ENCODE measurements at regions not wholly inside any gene's neighbourhood (a gene's known extent, or its start where the extent isn't known, plus 50 kb on each side); places are given as distances from the start of the nearest gene placed in this dataset.
A peak's percentile ranks its signal among the peaks of the same experiment; 100 is the strongest.

GRCh38 chr6:48835421-48835958 is 627.6 kb downstream of the MMUT start:
- H3K4me1 ChIP-seq (ENCODE audit: control insufficient read depth, insufficient read depth, low read depth, low read length) = no peaks in the 10 kb centered on the region
- no peak overlapping the region for H2AFZ ChIP-seq (ENCODE audit: low read depth, low read length)
- DNase-seq = peak; percentile 65
- peaks cover 17% of the 10 kb centered on the region for H3K9me3 ChIP-seq (ENCODE audit: control insufficient read depth, low read length)
- no peak overlapping the region for H2AK5ac ChIP-seq (ENCODE audit: low read length, severe bottlenecking)
- 15% methylated on average over 2 of the region's 2 CpGs for WGBS
- no peak overlapping the region for H2BK5ac ChIP-seq (ENCODE audit: low read depth, low read length, poor library complexity, severe bottlenecking)
- no peak overlapping the region for H2BK12ac ChIP-seq (ENCODE audit: low read length in 2 of 2)
- H3K14ac ChIP-seq (ENCODE audit: low read length in 2 of 2) = no peak overlapping the region
- no peak overlapping the region for H3K4me3 ChIP-seq (ENCODE audit: insufficient read depth in 1 of 2, low read depth in 1 of 2, low read length in 2 of 2)
- no peak overlapping the region for H3K4me2 ChIP-seq (ENCODE audit: low read length, poor library complexity, severe bottlenecking)
- no peak overlapping the region for H3K23ac ChIP-seq (ENCODE audit: low read length in 2 of 2)
- H3K27me3 ChIP-seq (ENCODE audit: control insufficient read depth in 1 of 2, insufficient read depth in 1 of 2, low read length in 2 of 2) = no peaks in the 10 kb centered on the region
- no peaks in the 10 kb centered on the region for H3K79me1 ChIP-seq (replicated peaks; ENCODE audit: low read length, poor library complexity, severe bottlenecking)
- no peaks in the 10 kb centered on the region for H3K36me3 ChIP-seq (ENCODE audit: control insufficient read depth in 1 of 2, insufficient read depth in 2 of 2, low read depth in 1 of 2, low read length in 2 of 2)
- H2BK15ac ChIP-seq (ENCODE audit: low read depth, poor library complexity, severe bottlenecking) = no peak overlapping the region
- H3K4ac ChIP-seq (ENCODE audit: low read depth in 1 of 2, low read length in 2 of 2) = no peak overlapping the region
- H3K9ac ChIP-seq (ENCODE audit: low read length) = peak overlapping the region; percentile 52
- H4K91ac ChIP-seq (ENCODE audit: low read length) = no peak overlapping the region
- H2BK120ac ChIP-seq (ENCODE audit: low read depth, low read length) = no peak overlapping the region
- H3K18ac ChIP-seq (ENCODE audit: low read depth in 1 of 2, low read length in 2 of 2) = no peak overlapping the region
- no peak overlapping the region for H4K8ac ChIP-seq (ENCODE audit: low read length)
- no peak overlapping the region for H3K27ac ChIP-seq (ENCODE audit: low read length, poor library complexity, severe bottlenecking)

DNA sequence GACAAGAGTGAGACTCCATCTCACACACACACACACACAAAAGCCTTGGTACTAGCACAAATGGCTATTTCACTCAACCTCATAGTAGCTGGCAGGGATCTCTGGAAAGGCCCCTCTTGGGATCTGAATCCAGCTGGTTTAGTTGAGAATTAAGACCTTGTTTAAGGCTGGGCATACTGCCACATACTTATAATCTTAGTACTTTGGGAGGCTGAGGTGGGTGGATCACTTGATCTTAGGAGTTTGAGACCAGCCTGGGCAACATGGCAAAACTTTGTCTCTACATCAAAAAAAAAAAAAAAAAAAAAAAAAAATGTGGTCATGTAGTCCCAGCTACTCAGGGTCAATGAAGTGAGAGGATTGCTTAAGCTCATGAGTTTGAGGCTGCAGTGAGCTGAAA is 628.3 kb downstream of the MMUT start:
- DNase-seq = no peak
- Histone ChIP-seq H4K8ac (ENCODE audit: low read length) (no peak overlapping the region), H2BK15ac (ENCODE audit: low read depth, poor library complexity, severe bottlenecking) (no peak overlapping the region), H3K23ac (ENCODE audit: low read length in 2 of 2) (no peak overlapping the region), H2BK120ac (ENCODE audit: low read depth, low read length) (no peak overlapping the region), H4K91ac (ENCODE audit: low read length) (no peak overlapping the region), H3K18ac (ENCODE audit: low read depth in 1 of 2, low read length in 2 of 2) (no peak overlapping the region), H3K27me3 (ENCODE audit: control insufficient read depth in 1 of 2, insufficient read depth in 1 of 2, low read length in 2 of 2) (no peaks in the 10 kb centered on the region), H3K4me3 (ENCODE audit: insufficient read depth in 1 of 2, low read depth in 1 of 2, low read length in 2 of 2) (no peak overlapping the region), H3K27ac (ENCODE audit: low read length, poor library complexity, severe bottlenecking) (no peak overlapping the region), H2AK5ac (ENCODE audit: low read length, severe bottlenecking) (no peak overlapping the region), H3K9me3 (ENCODE audit: control insufficient read depth, low read length) (peaks cover 11% of the 10 kb centered on the region), H3K9ac (ENCODE audit: low read length) (no peak overlapping the region), H2AFZ (ENCODE audit: low read depth, low read length) (no peak overlapping the region), H3K4ac (ENCODE audit: low read depth in 1 of 2, low read length in 2 of 2) (no peak overlapping the region), H3K14ac (ENCODE audit: low read length in 2 of 2) (no peak overlapping the region), H2BK12ac (ENCODE audit: low read length in 2 of 2) (no peak overlapping the region), H3K4me2 (ENCODE audit: low read length, poor library complexity, severe bottlenecking) (no peak overlapping the region), H3K4me1 (ENCODE audit: control insufficient read depth, insufficient read depth, low read depth, low read length) (no peaks in the 10 kb centered on the region), H3K36me3 (ENCODE audit: control insufficient read depth in 1 of 2, insufficient read depth in 2 of 2, low read depth in 1 of 2, low read length in 2 of 2) (no peaks in the 10 kb centered on the region), H2BK5ac (ENCODE audit: low read depth, low read length, poor library complexity, severe bottlenecking) (no peak overlapping the region), H3K79me1 (replicated peaks; ENCODE audit: low read length, poor library complexity, severe bottlenecking) (no peaks in the 10 kb centered on the region)

DNA sequence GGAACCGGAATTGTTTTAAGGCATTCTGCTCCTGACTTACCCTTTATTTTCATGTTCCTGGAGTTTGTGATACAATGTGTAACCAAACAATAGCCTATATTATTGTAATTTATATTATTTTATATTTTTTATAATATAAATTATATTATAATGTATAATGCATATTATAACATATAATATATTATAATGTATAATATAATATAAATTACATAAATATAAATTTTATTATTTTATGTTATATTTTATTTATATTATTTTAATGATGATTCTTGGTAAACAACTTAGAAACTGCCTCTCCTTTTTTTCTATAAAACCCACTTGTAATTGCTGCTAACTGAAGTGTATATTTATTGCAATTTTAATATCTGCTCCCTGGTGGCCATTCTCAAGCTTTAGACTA is 629.1 kb downstream of the MMUT start:
- no peak overlapping the region for H3K9ac ChIP-seq (ENCODE audit: low read length)
- H2AFZ ChIP-seq (ENCODE audit: low read depth, low read length) = no peak overlapping the region
- H3K9me3 ChIP-seq (ENCODE audit: control insufficient read depth, low read length) = peaks cover 4% of the 10 kb centered on the region
- no peak overlapping the region for H2AK5ac ChIP-seq (ENCODE audit: low read length, severe bottlenecking)
- no peak overlapping the region for H4K91ac ChIP-seq (ENCODE audit: low read length)
- no peak overlapping the region for H4K8ac ChIP-seq (ENCODE audit: low read length)
- H3K4me2 ChIP-seq (ENCODE audit: low read length, poor library complexity, severe bottlenecking) = no peak overlapping the region
- H3K18ac ChIP-seq (ENCODE audit: low read depth in 1 of 2, low read length in 2 of 2) = no peak overlapping the region
- no peaks in the 10 kb centered on the region for H3K79me1 ChIP-seq (replicated peaks; ENCODE audit: low read length, poor library complexity, severe bottlenecking)
- H3K4me3 ChIP-seq (ENCODE audit: insufficient read depth in 1 of 2, low read depth in 1 of 2, low read length in 2 of 2) = no peak overlapping the region
- no peaks in the 10 kb centered on the region for H3K36me3 ChIP-seq (ENCODE audit: control insufficient read depth in 1 of 2, insufficient read depth in 2 of 2, low read depth in 1 of 2, low read length in 2 of 2)
- no peak overlapping the region for H2BK12ac ChIP-seq (ENCODE audit: low read length in 2 of 2)
- no peak overlapping the region for H3K4ac ChIP-seq (ENCODE audit: low read depth in 1 of 2, low read length in 2 of 2)
- DNase-seq = no peak
- no peak overlapping the region for H3K27ac ChIP-seq (ENCODE audit: low read length, poor library complexity, severe bottlenecking)
- no peaks in the 10 kb centered on the region for H3K4me1 ChIP-seq (ENCODE audit: control insufficient read depth, insufficient read depth, low read depth, low read length)
- H3K14ac ChIP-seq (ENCODE audit: low read length in 2 of 2) = no peak overlapping the region
- WGBS = no CpG with 5 or more reads among the region's 1 CpG
- H2BK15ac ChIP-seq (ENCODE audit: low read depth, poor library complexity, severe bottlenecking) = no peak overlapping the region
- no peaks in the 10 kb centered on the region for H3K27me3 ChIP-seq (ENCODE audit: control insufficient read depth in 1 of 2, insufficient read depth in 1 of 2, low read length in 2 of 2)
- H2BK5ac ChIP-seq (ENCODE audit: low read depth, low read length, poor library complexity, severe bottlenecking) = no peak overlapping the region
- no peak overlapping the region for H3K23ac ChIP-seq (ENCODE audit: low read length in 2 of 2)
- no peak overlapping the region for H2BK120ac ChIP-seq (ENCODE audit: low read depth, low read length)

DNA sequence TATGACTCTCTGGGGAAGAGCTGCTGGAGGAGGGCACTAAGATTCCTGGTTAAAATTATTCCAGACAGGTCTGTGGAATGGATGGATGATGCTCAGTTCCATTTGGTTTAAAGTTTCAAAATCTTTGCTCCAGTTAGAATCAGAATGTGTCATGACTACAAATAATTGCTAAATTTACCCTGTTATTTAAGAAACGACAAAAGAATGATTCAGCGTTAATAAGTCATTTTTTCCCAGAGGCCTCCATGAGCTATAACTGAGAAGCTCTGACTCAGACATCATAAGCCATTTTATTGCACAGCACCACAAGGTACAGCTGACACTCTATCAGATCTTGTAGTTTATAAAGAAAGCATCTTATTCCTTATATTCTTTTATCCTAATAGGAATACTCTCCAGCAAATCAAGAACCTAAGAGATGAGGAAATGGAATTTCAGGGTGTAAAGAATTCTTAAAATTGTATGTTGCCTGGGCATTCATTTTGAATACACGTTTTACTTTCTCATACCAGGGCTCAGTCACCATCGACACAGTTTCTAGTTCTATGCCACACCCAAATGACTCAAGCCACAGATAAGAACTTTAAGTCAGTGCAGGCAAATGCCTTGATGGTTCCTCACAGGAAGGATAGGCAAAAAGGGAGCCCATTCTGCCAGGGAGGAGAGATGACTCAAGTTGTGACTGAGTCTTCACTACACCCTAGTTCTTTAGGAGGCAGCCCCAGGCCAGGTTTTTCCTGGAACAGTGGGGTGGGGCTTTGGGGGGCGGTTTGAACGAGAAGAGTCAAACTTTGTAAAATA is 636.0 kb downstream of the MMUT start:
- H3K4me3 ChIP-seq (ENCODE audit: insufficient read depth in 1 of 2, low read depth in 1 of 2, low read length in 2 of 2) = no peak overlapping the region
- DNase-seq = peak; percentile 93
- no peak overlapping the region for H3K4ac ChIP-seq (ENCODE audit: low read depth in 1 of 2, low read length in 2 of 2)
- no peaks in the 10 kb centered on the region for H3K36me3 ChIP-seq (ENCODE audit: control insufficient read depth in 1 of 2, insufficient read depth in 2 of 2, low read depth in 1 of 2, low read length in 2 of 2)
- no peak overlapping the region for H3K18ac ChIP-seq (ENCODE audit: low read depth in 1 of 2, low read length in 2 of 2)
- no peaks in the 10 kb centered on the region for H3K27me3 ChIP-seq (ENCODE audit: control insufficient read depth in 1 of 2, insufficient read depth in 1 of 2, low read length in 2 of 2)
- H2AFZ ChIP-seq (ENCODE audit: low read depth, low read length) = no peak overlapping the region
- no peak overlapping the region for H2BK12ac ChIP-seq (ENCODE audit: low read length in 2 of 2)
- peak overlapping the region; percentile 6 for H3K4me2 ChIP-seq (ENCODE audit: low read length, poor library complexity, severe bottlenecking)
- H3K9me3 ChIP-seq (ENCODE audit: control insufficient read depth, low read length) = no peaks in the 10 kb centered on the region
- H3K14ac ChIP-seq (ENCODE audit: low read length in 2 of 2) = no peak overlapping the region
- H3K9ac ChIP-seq (ENCODE audit: low read length) = peak overlapping the region; percentile 92
- WGBS = 26% methylated on average over 4 of the region's 6 CpGs
- H2BK120ac ChIP-seq (ENCODE audit: low read depth, low read length) = no peak overlapping the region
- peak overlapping the region; percentile 71 for H3K27ac ChIP-seq (ENCODE audit: low read length, poor library complexity, severe bottlenecking)
- no peaks in the 10 kb centered on the region for H3K4me1 ChIP-seq (ENCODE audit: control insufficient read depth, insufficient read depth, low read depth, low read length)
- H2BK15ac ChIP-seq (ENCODE audit: low read depth, poor library complexity, severe bottlenecking) = no peak overlapping the region
- H3K79me1 ChIP-seq (replicated peaks; ENCODE audit: low read length, poor library complexity, severe bottlenecking) = no peaks in the 10 kb centered on the region
- H4K91ac ChIP-seq (ENCODE audit: low read length) = no peak overlapping the region
- H2BK5ac ChIP-seq (ENCODE audit: low read depth, low read length, poor library complexity, severe bottlenecking) = no peak overlapping the region
- no peak overlapping the region for H3K23ac ChIP-seq (ENCODE audit: low read length in 2 of 2)
- H4K8ac ChIP-seq (ENCODE audit: low read length) = no peak overlapping the region
- no peak overlapping the region for H2AK5ac ChIP-seq (ENCODE audit: low read length, severe bottlenecking)
